SK-N-SH (cell line): ENCODE measurements at regions not wholly inside any gene's neighbourhood (a gene's known extent, or its start where the extent isn't known, plus 50 kb on each side); places are given as distances from the start of the nearest gene placed in this dataset.

Experiments
- CTCF ChIA-PET: fragments of 300-600, 350-600 bp; formaldehyde crosslinking; extraction: SDS; loops from one replicate; lab custom pipeline; 2021; lab: Yijun Ruan, JAX
- POLR2A ChIA-PET: fragments of 350-600 bp; sonication (Branson Sonifier 250); formaldehyde crosslinking; extraction: SDS; loops from one replicate; lab custom pipeline; 2020; ENCODE audit warnings: antibody characterized with exemption, inconsistent platforms; lab: Yijun Ruan, JAX
- DNase-seq: peaks from one replicate; pipeline ENCODE4 v3.0.0; 2012
- H2AFZ ChIP-seq: fragments of 200-600 bp; sonication (generic); 2 replicates; pipeline ENCODE4 v1.8.1; 2016; ENCODE audit warnings: antibody characterized with exemption, mild to moderate bottlenecking, low read depth
- H3F3A ChIP-seq: fragments of 200-600 bp; sonication (generic); replicated peaks from 2 replicates; pipeline ENCODE3; 2016; ENCODE audit warnings: antibody characterized with exemption, mild to moderate bottlenecking; ENCODE audit not compliant: insufficient read depth
- H3K27ac ChIP-seq, 2 experiments: fragments of 200-500 bp in 1 of 2; fragments of 200-600 bp in 1 of 2; sonication (Bioruptor generic) in 1 of 2; sonication (generic), shearing (Covaris generic) in 1 of 2; 2 replicates each; pipeline versions ENCODE4 v1.5.1 to v1.6.1; 2014 to 2016; ENCODE audit warnings: low read depth in 2 of 2, inconsistent platforms in 1 of 2, low read length in 1 of 2, mild to moderate bottlenecking in 1 of 2, mixed read lengths in 1 of 2
- H3K27me3 ChIP-seq: fragments of 200-600 bp; sonication (generic), shearing (Covaris generic); 2 replicates; pipeline ENCODE4 v1.6.1; 2016; ENCODE audit warnings: mixed run types; ENCODE audit not compliant: insufficient read depth
- H3K36me3 ChIP-seq, 2 experiments: fragments of 200-500 bp in 1 of 2; fragments of 200-600 bp in 1 of 2; sonication (Bioruptor generic) in 1 of 2; sonication (generic) in 1 of 2; replicated peaks in 1 of 2; 2 replicates each; pipeline versions ENCODE3 to v1.5.1; 2014 to 2016; ENCODE audit warnings: low read length in 1 of 2, mild to moderate bottlenecking in 1 of 2; ENCODE audit not compliant: insufficient read depth in 2 of 2, control insufficient read depth in 1 of 2
- H3K4me1 ChIP-seq, 2 experiments: fragments of 200-500 bp in 1 of 2; fragments of 200-600 bp in 1 of 2; sonication (Bioruptor generic) in 1 of 2; sonication (generic), shearing (Covaris generic) in 1 of 2; 2 replicates each; pipeline versions ENCODE4 v1.5.1 to v1.6.1; 2014 to 2016; ENCODE audit warnings: low read depth in 1 of 2, low read length in 1 of 2, mixed run types in 1 of 2; ENCODE audit not compliant: insufficient read depth in 2 of 2, control insufficient read depth in 1 of 2
- H3K4me2 ChIP-seq: fragments of 200-600 bp; sonication (generic), shearing (Covaris generic); 2 replicates; pipeline ENCODE4 v1.6.1; 2017; ENCODE audit warnings: mixed run types
- H3K4me3 ChIP-seq, 2 experiments: fragments of 200-500 bp in 1 of 2; fragments of 200-600 bp in 1 of 2; sonication (Bioruptor generic) in 1 of 2; sonication (generic), shearing (Covaris generic) in 1 of 2; 2 replicates each; pipeline versions ENCODE4 v1.5.1 to v1.8.1; 2014 to 2016; ENCODE audit warnings: low read depth in 2 of 2, inconsistent platforms in 1 of 2, low read length in 1 of 2, mild to moderate bottlenecking in 1 of 2, mixed read lengths in 1 of 2, moderate library complexity in 1 of 2
- H3K79me2 ChIP-seq: fragments of 200-600 bp; sonication (generic); 2 replicates; pipeline ENCODE4 v1.8.1; 2017; ENCODE audit warnings: mild to moderate bottlenecking; ENCODE audit not compliant: insufficient read depth
- H3K9ac ChIP-seq: fragments of 200-600 bp; sonication (generic); 2 replicates; pipeline ENCODE4 v1.6.1; 2017; ENCODE audit warnings: mixed run types
- H3K9me2 ChIP-seq: fragments of 200-600 bp; sonication (generic); 2 replicates; pipeline ENCODE4 v1.6.1; 2017; ENCODE audit warnings: mixed run types
- H3K9me3 ChIP-seq: fragments of 200-600 bp; sonication (generic); 2 replicates; pipeline ENCODE4 v1.6.1; 2017; ENCODE audit warnings: mixed run types, mild to moderate bottlenecking, moderate library complexity
- H4K20me1 ChIP-seq: fragments of 200-600 bp; sonication (generic); 2 replicates; pipeline ENCODE4 v1.6.1; 2017; ENCODE audit warnings: mild to moderate bottlenecking, mixed run types; ENCODE audit not compliant: insufficient read depth
- CHD2 ChIP-seq: fragments of 150-350 bp; IDR thresholded peaks from 2 replicates; pipeline ENCODE4 v1.6.1; 2018; ENCODE audit warnings: low read length; ENCODE audit not compliant: partially characterized antibody
- ELF1 ChIP-seq: IDR thresholded peaks from 2 replicates; pipeline ENCODE4 v1.4.0; 2012
- EP300 ChIP-seq, 2 experiments: IDR thresholded peaks; 2 replicates each; pipeline versions ENCODE4 v1.4.0 to v1.6.1; 2012; ENCODE audit warnings: borderline replicate concordance in 1 of 2, low read depth in 1 of 2, low read length in 1 of 2
- EZH2phosphoT487 ChIP-seq: fragments of 200-600 bp; sonication (generic); IDR thresholded peaks from 2 replicates; pipeline ENCODE4 v1.6.1; 2017; ENCODE audit warnings: low read depth, mixed run types, mild to moderate bottlenecking, antibody characterized with exemption, moderate library complexity, borderline replicate concordance
- FOSL2 ChIP-seq: IDR thresholded peaks from 2 replicates; pipeline ENCODE4 v1.4.0; 2012; ENCODE audit warnings: low read depth, mild to moderate bottlenecking, moderate library complexity, borderline replicate concordance
- FOXM1 ChIP-seq: IDR thresholded peaks from 2 replicates; pipeline ENCODE4 v1.4.0; 2012; ENCODE audit warnings: low read depth, mild to moderate bottlenecking
- GATA2 ChIP-seq: sonication (generic); formaldehyde crosslinking; IDR thresholded peaks from 2 replicates; pipeline ENCODE4 v1.5.0; 2020; ENCODE audit warnings: mild to moderate bottlenecking, missing genetic modification reagents
- MEF2A ChIP-seq: IDR thresholded peaks from 2 replicates; pipeline ENCODE4 v1.4.0; 2012; ENCODE audit warnings: low read depth, borderline replicate concordance
- NFIC ChIP-seq: IDR thresholded peaks from 2 replicates; pipeline ENCODE4 v1.4.0; 2012; ENCODE audit warnings: borderline replicate concordance
- NRF1 ChIP-seq: IDR thresholded peaks from 2 replicates; pipeline ENCODE4 v1.6.1; 2012; ENCODE audit warnings: low read depth, mild to moderate bottlenecking, low read length
- RAD21 ChIP-seq: IDR thresholded peaks from 2 replicates; pipeline ENCODE4 v1.6.1; 2012; ENCODE audit warnings: mild to moderate bottlenecking, low read length
- RFX5 ChIP-seq: IDR thresholded peaks from 2 replicates; pipeline ENCODE4 v1.6.1; 2012; ENCODE audit warnings: mild to moderate bottlenecking, improper control_type of control experiment, low read length
- SIN3A ChIP-seq: IDR thresholded peaks from 2 replicates; pipeline ENCODE4 v1.6.1; 2012; ENCODE audit warnings: low read depth, mild to moderate bottlenecking, low read length, moderate library complexity, borderline replicate concordance
- TAF1 ChIP-seq: IDR thresholded peaks from 2 replicates; pipeline ENCODE4 v1.6.1; 2012; ENCODE audit warnings: low read depth, mild to moderate bottlenecking, low read length, moderate library complexity, borderline replicate concordance
- TEAD4 ChIP-seq: IDR thresholded peaks from 2 replicates; pipeline ENCODE4 v1.4.0; 2012; ENCODE audit warnings: mild to moderate bottlenecking, borderline replicate concordance; ENCODE audit not compliant: insufficient read depth
- YY1 ChIP-seq: IDR thresholded peaks from 2 replicates; pipeline ENCODE4 v1.4.0; 2012; ENCODE audit warnings: low read depth, mild to moderate bottlenecking
- WGBS: methylation state at CpG from one replicate; pipeline ENCODE4 v1.1.6; 2017; ENCODE audit warnings: low lambda C conversion rate; 5-methylcytosine and 5-hydroxymethylcytosine counted together
- TF ChIP-seq, protein P1 (sequence below): IDR thresholded peaks from 2 replicates; pipeline ENCODE4 v1.4.0; 2012; ENCODE audit warnings: low read depth, borderline replicate concordance
- TF ChIP-seq, protein P2 (sequence below): IDR thresholded peaks from 2 replicates; pipeline ENCODE4; 2012
- TF ChIP-seq, protein P3 (sequence below): fragments of 200-600 bp; sonication (generic); IDR thresholded peaks from 2 replicates; pipeline ENCODE4 v1.6.1; 2017; ENCODE audit warnings: antibody characterized with exemption, mild to moderate bottlenecking, moderate library complexity
- TF ChIP-seq, protein P4 (sequence below): fragments of 150-350 bp; IDR thresholded peaks from 2 replicates; pipeline ENCODE4 v1.6.1; 2016; ENCODE audit warnings: mild to moderate bottlenecking, low read depth, low read length

DNA sequence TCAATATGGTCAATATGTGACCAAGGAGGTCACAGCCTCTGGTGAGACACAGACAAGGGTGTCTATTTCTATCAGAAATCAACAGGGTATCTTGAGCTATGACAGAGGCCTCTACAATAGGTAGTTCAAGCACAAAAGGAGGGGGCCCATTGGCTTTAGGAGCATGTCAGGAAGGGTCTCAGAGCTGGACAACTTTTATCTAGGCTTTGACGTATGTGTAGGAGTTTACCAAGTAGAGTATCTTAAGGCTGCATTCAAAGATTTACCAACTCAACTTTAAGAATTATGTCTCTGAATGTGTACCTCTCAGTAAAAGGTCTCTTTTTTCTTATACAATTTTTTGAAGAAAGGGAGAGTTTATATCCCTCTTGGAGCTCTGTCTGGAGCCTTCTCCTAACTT lies 297.2 kb downstream of the NSG2 start:
- WGBS, result 92% methylated on average over 1 of the region's 1 CpG
- peaks cover 3% of the 10 kb centered on the region for H3F3A ChIP-seq
- H3K36me3 ChIP-seq, result no peaks in the 10 kb centered on the region
- ChIA-PET POLR2A (interaction anchor here (0.6 kb wide), 1 partner anchor 55 kb away, joined by 3 read pairs; no protein-coding TSS in a partner anchor), CTCF (interaction anchor here (0.7 kb wide), 1 partner anchor 80 kb away, joined by 3 read pairs; no protein-coding TSS in a partner anchor)
- no peaks in the 10 kb centered on the region for H3K27me3 ChIP-seq
- H3K9me3 ChIP-seq, result no peaks in the 10 kb centered on the region
- H3K4me2 ChIP-seq, result no peak overlapping the region
- no peak overlapping the region for H3K27ac ChIP-seq
- TF ChIP-seq RFX5, result no peak
- TF ChIP-seq, protein P1, sequence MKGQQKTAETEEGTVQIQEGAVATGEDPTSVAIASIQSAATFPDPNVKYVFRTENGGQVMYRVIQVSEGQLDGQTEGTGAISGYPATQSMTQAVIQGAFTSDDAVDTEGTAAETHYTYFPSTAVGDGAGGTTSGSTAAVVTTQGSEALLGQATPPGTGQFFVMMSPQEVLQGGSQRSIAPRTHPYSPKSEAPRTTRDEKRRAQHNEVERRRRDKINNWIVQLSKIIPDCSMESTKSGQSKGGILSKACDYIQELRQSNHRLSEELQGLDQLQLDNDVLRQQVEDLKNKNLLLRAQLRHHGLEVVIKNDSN, result no peak
- TF ChIP-seq MEF2A, result no peak
- TF ChIP-seq SIN3A, result no peak
- TF ChIP-seq, protein P2, sequence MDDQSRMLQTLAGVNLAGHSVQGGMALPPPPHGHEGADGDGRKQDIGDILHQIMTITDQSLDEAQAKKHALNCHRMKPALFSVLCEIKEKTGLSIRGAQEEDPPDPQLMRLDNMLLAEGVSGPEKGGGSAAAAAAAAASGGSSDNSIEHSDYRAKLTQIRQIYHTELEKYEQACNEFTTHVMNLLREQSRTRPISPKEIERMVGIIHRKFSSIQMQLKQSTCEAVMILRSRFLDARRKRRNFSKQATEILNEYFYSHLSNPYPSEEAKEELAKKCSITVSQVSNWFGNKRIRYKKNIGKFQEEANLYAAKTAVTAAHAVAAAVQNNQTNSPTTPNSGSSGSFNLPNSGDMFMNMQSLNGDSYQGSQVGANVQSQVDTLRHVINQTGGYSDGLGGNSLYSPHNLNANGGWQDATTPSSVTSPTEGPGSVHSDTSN, result no peak
- TF ChIP-seq, protein P3, sequence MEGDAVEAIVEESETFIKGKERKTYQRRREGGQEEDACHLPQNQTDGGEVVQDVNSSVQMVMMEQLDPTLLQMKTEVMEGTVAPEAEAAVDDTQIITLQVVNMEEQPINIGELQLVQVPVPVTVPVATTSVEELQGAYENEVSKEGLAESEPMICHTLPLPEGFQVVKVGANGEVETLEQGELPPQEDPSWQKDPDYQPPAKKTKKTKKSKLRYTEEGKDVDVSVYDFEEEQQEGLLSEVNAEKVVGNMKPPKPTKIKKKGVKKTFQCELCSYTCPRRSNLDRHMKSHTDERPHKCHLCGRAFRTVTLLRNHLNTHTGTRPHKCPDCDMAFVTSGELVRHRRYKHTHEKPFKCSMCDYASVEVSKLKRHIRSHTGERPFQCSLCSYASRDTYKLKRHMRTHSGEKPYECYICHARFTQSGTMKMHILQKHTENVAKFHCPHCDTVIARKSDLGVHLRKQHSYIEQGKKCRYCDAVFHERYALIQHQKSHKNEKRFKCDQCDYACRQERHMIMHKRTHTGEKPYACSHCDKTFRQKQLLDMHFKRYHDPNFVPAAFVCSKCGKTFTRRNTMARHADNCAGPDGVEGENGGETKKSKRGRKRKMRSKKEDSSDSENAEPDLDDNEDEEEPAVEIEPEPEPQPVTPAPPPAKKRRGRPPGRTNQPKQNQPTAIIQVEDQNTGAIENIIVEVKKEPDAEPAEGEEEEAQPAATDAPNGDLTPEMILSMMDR, result no peak
- TF ChIP-seq, protein P4, sequence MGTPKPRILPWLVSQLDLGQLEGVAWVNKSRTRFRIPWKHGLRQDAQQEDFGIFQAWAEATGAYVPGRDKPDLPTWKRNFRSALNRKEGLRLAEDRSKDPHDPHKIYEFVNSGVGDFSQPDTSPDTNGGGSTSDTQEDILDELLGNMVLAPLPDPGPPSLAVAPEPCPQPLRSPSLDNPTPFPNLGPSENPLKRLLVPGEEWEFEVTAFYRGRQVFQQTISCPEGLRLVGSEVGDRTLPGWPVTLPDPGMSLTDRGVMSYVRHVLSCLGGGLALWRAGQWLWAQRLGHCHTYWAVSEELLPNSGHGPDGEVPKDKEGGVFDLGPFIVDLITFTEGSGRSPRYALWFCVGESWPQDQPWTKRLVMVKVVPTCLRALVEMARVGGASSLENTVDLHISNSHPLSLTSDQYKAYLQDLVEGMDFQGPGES, result no peak
- TF ChIP-seq FOXM1, result no peak
- TF ChIP-seq TEAD4, result no peak
- no peak for TF ChIP-seq ELF1
- no peak overlapping the region for H3K4me3 ChIP-seq
- H2AFZ ChIP-seq, result no peak overlapping the region
- peaks cover 3% of the 10 kb centered on the region; the same call in 1 of the 2 replicates for H3K79me2 ChIP-seq
- peaks cover 7 to 16% of the 10 kb centered on the region in 2 experiments; a peak in 2 of 4 replicates for H3K4me1 ChIP-seq
- H3K9ac ChIP-seq, result no peak overlapping the region
- H3K9me2 ChIP-seq, result no peaks in the 10 kb centered on the region
- H4K20me1 ChIP-seq, result no peaks in the 10 kb centered on the region
- DNase-seq, result no peak

DNA sequence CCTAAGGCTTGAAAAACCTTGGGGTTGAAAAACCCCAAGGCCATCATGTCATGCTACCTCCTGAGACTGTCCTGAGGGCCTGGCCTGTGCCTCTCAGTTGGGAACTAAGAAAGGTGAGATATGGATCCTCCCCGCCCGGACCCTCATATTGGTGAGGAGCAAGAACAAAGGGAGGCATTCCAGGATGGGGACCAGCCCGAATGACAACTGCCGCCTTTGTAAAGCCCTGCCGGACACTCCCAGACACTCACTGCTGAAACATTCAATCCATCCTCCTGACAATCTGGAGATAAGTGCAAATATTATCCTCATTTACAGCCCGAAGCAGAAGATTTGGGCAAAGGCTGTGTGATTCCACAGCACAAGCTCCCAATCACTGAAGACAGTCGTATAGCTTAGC lies 298.3 kb downstream of the NSG2 start:
- H3K36me3 ChIP-seq, result no peaks in the 10 kb centered on the region
- peaks cover 8% of the 10 kb centered on the region for H3F3A ChIP-seq
- TF ChIP-seq CHD2 (no peak), NRF1 (no peak), TAF1 (no peak), GATA2 (CRISPR knock-in tag) (no peak), RFX5 (no peak), EZH2phosphoT487 (no peak), NFIC (no peak), RAD21 (no peak), YY1 (no peak), EP300 (IDR thresholded peaks at IDR 0.05; ENCODE audit: borderline replicate concordance in 1 of 2, low read depth in 1 of 2, low read length in 1 of 2) (no peak), FOSL2 (no peak)
- TF ChIP-seq, protein P4, result no peak
- H3K4me2 ChIP-seq, result no peak overlapping the region
- H3K27ac ChIP-seq, result no peak overlapping the region
- H4K20me1 ChIP-seq, result no peaks in the 10 kb centered on the region
- WGBS, result 80% methylated on average over 7 of the region's 7 CpGs
- no peak overlapping the region for H2AFZ ChIP-seq
- H3K9me3 ChIP-seq, result no peaks in the 10 kb centered on the region
- CTCF ChIA-PET, result interaction anchor here (0.6 to 1.0 kb wide), 2 partner anchors 9 to 56 kb away, joined by 3 read pairs; no protein-coding TSS in a partner anchor
- peaks cover 5 to 7% of the 10 kb centered on the region in 2 experiments; a peak in 2 of 4 replicates for H3K4me1 ChIP-seq
- POLR2A ChIA-PET, result no interaction called here
- no peak for DNase-seq
- no peaks in the 10 kb centered on the region for H3K9me2 ChIP-seq
- H3K79me2 ChIP-seq, result peaks cover 3% of the 10 kb centered on the region; the same call in 1 of the 2 replicates
- H3K9ac ChIP-seq, result no peak overlapping the region
- no peak overlapping the region for H3K4me3 ChIP-seq
- no peaks in the 10 kb centered on the region for H3K27me3 ChIP-seq
